ENCODE measurements at regions not wholly inside any gene's neighbourhood (a gene's known extent, or its start where the extent isn't known, plus 50 kb on each side); places are given as distances from the start of the nearest gene placed in this dataset.

- no peaks in the 10 kb centered on the region for H3K27me3 Mint-ChIP-seq (ENCODE audit: unreplicated experiment)
- H3K9me3 Mint-ChIP-seq (ENCODE audit: unreplicated experiment): peaks cover 3% of the 10 kb centered on the region
- no peaks in the 10 kb centered on the region for H3K36me3 Mint-ChIP-seq (ENCODE audit: unreplicated experiment)
- DNase-seq (ENCODE audit: extremely low spot score, unreplicated experiment): no peak
- TF ChIP-seq, protein P1, sequence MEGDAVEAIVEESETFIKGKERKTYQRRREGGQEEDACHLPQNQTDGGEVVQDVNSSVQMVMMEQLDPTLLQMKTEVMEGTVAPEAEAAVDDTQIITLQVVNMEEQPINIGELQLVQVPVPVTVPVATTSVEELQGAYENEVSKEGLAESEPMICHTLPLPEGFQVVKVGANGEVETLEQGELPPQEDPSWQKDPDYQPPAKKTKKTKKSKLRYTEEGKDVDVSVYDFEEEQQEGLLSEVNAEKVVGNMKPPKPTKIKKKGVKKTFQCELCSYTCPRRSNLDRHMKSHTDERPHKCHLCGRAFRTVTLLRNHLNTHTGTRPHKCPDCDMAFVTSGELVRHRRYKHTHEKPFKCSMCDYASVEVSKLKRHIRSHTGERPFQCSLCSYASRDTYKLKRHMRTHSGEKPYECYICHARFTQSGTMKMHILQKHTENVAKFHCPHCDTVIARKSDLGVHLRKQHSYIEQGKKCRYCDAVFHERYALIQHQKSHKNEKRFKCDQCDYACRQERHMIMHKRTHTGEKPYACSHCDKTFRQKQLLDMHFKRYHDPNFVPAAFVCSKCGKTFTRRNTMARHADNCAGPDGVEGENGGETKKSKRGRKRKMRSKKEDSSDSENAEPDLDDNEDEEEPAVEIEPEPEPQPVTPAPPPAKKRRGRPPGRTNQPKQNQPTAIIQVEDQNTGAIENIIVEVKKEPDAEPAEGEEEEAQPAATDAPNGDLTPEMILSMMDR (IDR thresholded peaks at IDR 0.05): no peak
- H3K27ac Mint-ChIP-seq (ENCODE audit: unreplicated experiment): no peak overlapping the region
- no peak overlapping the region for H3K4me3 Mint-ChIP-seq (ENCODE audit: unreplicated experiment)
- no peaks in the 10 kb centered on the region for H3K4me1 Mint-ChIP-seq (ENCODE audit: unreplicated experiment)
These were observed 58.9 kb downstream of the NUDT11 start for GRCh38 chrX:51437521-51437920.

GRCh38 chrX:51435101-51435500 lies 61.3 kb downstream of the NUDT11 start:
- TF ChIP-seq, protein P1 (IDR thresholded peaks at IDR 0.05): no peak
- Mint-ChIP-seq H3K27me3 (ENCODE audit: unreplicated experiment) (no peaks in the 10 kb centered on the region), H3K4me3 (ENCODE audit: unreplicated experiment) (no peak overlapping the region), H3K9me3 (ENCODE audit: unreplicated experiment) (peaks cover 3% of the 10 kb centered on the region), H3K36me3 (ENCODE audit: unreplicated experiment) (no peaks in the 10 kb centered on the region), H3K4me1 (ENCODE audit: unreplicated experiment) (no peaks in the 10 kb centered on the region), H3K27ac (ENCODE audit: unreplicated experiment) (no peak overlapping the region)
- no peak for DNase-seq (ENCODE audit: extremely low spot score, unreplicated experiment)

DNA sequence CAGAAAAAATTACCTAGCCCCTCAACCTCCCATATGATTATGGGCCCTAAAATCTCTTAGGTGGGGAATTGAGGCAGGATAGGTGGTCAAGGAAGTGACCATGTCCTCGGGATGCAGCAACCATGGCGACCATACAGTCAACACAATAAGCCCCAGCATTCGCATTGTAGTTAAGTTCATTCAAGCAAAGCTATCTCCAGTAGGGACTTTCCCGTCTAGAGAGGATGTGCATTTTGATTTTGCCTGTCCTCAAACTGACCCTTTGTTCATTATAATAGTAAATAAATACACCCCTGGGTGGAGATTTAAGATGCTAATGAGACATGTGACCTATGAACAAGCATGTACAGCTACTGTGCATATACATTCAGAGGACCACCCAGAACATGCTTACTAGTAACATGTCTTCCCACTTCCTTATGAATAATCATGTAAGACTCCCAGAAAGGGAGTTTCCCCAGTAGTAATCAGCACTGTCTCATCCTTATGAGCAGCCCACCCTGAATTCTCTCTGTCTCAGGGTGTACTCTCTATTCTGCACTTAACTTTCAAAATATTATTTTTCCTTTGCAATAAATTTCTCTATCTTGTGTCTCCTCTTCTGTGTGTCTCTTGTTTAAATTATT lies 74.3 kb downstream of the NUDT11 start:
- no peak overlapping the region for H3K4me3 Mint-ChIP-seq (ENCODE audit: unreplicated experiment)
- H3K36me3 Mint-ChIP-seq (ENCODE audit: unreplicated experiment): no peaks in the 10 kb centered on the region
- H3K27me3 Mint-ChIP-seq (ENCODE audit: unreplicated experiment): peaks cover 11% of the 10 kb centered on the region
- H3K4me1 Mint-ChIP-seq (ENCODE audit: unreplicated experiment): no peaks in the 10 kb centered on the region
- no peak for DNase-seq (ENCODE audit: extremely low spot score, unreplicated experiment)
- H3K27ac Mint-ChIP-seq (ENCODE audit: unreplicated experiment): no peak overlapping the region
- TF ChIP-seq, protein P1 (IDR thresholded peaks at IDR 0.05): no peak
- H3K9me3 Mint-ChIP-seq (ENCODE audit: unreplicated experiment): peaks cover 3% of the 10 kb centered on the region

DNA sequence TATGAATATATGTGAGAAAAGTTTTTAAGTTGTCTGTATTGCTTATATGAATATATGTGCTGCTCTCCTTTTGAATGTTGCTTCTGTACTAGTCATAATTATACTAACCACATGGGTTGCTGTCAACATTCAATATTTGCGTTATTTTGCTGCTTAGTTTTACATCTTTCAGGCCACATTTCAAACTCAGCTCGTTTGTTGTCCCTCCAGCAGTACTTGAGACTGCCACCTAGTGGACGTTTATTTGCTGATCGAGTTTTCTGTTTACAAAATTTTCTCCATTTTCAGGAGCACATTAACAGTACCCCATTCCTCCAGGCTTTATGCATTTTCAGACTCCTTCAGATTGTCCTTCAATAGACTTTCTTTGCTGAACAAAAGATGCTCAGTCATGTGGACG lies 75.8 kb downstream of the NUDT11 start:
- TF ChIP-seq, protein P1 (IDR thresholded peaks at IDR 0.05): peak; percentile 71
- Mint-ChIP-seq H3K27ac (ENCODE audit: unreplicated experiment) (no peak overlapping the region), H3K27me3 (ENCODE audit: unreplicated experiment) (peaks cover 11% of the 10 kb centered on the region), H3K36me3 (ENCODE audit: unreplicated experiment) (no peaks in the 10 kb centered on the region), H3K4me3 (ENCODE audit: unreplicated experiment) (no peak overlapping the region), H3K9me3 (ENCODE audit: unreplicated experiment) (peaks cover 2% of the 10 kb centered on the region), H3K4me1 (ENCODE audit: unreplicated experiment) (no peaks in the 10 kb centered on the region)
- DNase-seq (ENCODE audit: extremely low spot score, unreplicated experiment): no peak

DNA sequence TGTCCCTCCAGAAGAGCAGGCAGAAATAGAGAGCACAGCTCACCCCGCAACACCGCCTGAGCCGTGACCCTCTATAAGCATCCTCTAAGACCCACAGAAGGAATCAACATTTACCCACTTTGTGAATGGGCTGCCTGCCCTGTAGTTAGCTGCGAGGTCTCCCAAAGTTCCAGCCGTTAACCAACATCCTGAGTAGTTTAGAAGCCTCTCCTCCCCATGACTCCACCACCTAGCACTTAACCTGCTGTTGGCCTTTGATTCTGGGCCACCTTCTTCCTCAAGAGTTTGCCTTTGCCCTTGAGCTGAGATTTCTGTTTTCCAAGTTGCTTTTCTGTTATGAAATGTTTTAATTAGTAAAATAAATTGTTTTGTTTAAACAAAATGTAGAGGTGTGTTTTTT lies 75.8 kb downstream of the NUDT10 start:
- H3K4me1 Mint-ChIP-seq (ENCODE audit: unreplicated experiment): no peaks in the 10 kb centered on the region
- no peak overlapping the region for H3K4me3 Mint-ChIP-seq (ENCODE audit: unreplicated experiment)
- no peaks in the 10 kb centered on the region for H3K36me3 Mint-ChIP-seq (ENCODE audit: unreplicated experiment)
- no peak for DNase-seq (ENCODE audit: extremely low spot score, unreplicated experiment)
- peaks cover 8% of the 10 kb centered on the region for H3K9me3 Mint-ChIP-seq (ENCODE audit: unreplicated experiment)
- no peak overlapping the region for H3K27ac Mint-ChIP-seq (ENCODE audit: unreplicated experiment)
- TF ChIP-seq, protein P1 (IDR thresholded peaks at IDR 0.05): no peak
- no peaks in the 10 kb centered on the region for H3K27me3 Mint-ChIP-seq (ENCODE audit: unreplicated experiment)
